Loucy (cell line): ENCODE measurements at regions not wholly inside any gene's neighbourhood (a gene's known extent, or its start where the extent isn't known, plus 50 kb on each side); places are given as distances from the start of the nearest gene placed in this dataset.

Experiments used
- EZH2phosphoT487 ChIP-seq: fragments of 200-600 bp; IDR thresholded peaks from 2 replicates; pipeline ENCODE4 v1.6.1; 2018; ENCODE audit warnings: antibody characterized with exemption, mild to moderate bottlenecking, moderate library complexity, borderline replicate concordance
- TF ChIP-seq, protein P1 (sequence below): fragments of 200-600 bp; sonication (generic); conservative IDR thresholded peaks from 2 replicates; pipeline ENCODE4 v1.5.1; 2014; ENCODE audit warnings: mild to moderate bottlenecking, antibody characterized with exemption, low read length

DNA sequence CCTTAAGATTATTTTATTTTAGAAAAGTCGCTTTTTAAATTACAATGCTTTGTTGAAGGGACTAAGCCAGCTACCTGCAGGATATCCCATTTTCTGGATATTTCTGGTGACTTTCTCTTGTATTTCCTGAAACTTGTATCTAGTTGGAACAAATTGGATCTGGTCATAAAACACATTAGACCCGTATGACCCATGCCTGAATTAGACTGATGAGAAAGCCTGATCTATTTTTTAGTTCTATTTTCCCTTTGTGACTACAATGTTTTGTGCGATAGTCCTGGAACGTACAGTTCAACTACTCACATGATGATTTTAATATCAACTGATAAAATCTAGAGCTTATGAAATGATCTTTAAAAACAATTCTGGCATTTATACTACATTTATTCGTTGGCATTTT, 151.8 kb downstream of the RHOU start:
- TF ChIP-seq, protein P1, sequence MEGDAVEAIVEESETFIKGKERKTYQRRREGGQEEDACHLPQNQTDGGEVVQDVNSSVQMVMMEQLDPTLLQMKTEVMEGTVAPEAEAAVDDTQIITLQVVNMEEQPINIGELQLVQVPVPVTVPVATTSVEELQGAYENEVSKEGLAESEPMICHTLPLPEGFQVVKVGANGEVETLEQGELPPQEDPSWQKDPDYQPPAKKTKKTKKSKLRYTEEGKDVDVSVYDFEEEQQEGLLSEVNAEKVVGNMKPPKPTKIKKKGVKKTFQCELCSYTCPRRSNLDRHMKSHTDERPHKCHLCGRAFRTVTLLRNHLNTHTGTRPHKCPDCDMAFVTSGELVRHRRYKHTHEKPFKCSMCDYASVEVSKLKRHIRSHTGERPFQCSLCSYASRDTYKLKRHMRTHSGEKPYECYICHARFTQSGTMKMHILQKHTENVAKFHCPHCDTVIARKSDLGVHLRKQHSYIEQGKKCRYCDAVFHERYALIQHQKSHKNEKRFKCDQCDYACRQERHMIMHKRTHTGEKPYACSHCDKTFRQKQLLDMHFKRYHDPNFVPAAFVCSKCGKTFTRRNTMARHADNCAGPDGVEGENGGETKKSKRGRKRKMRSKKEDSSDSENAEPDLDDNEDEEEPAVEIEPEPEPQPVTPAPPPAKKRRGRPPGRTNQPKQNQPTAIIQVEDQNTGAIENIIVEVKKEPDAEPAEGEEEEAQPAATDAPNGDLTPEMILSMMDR, result no peak
- TF ChIP-seq EZH2phosphoT487, result no peak
